A673 (cell line): ENCODE measurements at regions not wholly inside any gene's neighbourhood (a gene's known extent, or its start where the extent isn't known, plus 50 kb on each side); places are given as distances from the start of the nearest gene placed in this dataset.

ENCODE experiments used
- BruUV-seq: library from RNA; stranded (reverse); fragments of 400-500 nt; replicated peaks from 2 replicates; lab custom pipeline; 2021; lab: Mats Ljungman, UMichigan
- CTCF ChIA-PET: fragments of 300-600 bp; sonication (Branson Sonifier 250); formaldehyde crosslinking; loops from one replicate; lab custom pipeline; 2022; ENCODE audit warnings: antibody characterized with exemption; lab: Charles Lee
- POLR2A ChIA-PET: fragments of 300-600 bp; sonication (Branson Sonifier 250); formaldehyde crosslinking; loops from one replicate; lab custom pipeline; 2022; ENCODE audit warnings: antibody characterized with exemption; ENCODE audit not compliant: low non-redundant PET; lab: Charles Lee
- DNase-seq: peaks from one replicate; pipeline ENCODE4 v3.0.0-alpha.2; 2015; ENCODE audit warnings: low spot score
- H3K27ac ChIP-seq: fragments of 200-600 bp; sonication (generic); 2 replicates; pipeline ENCODE4 v1.5.1; 2016; ENCODE audit warnings: mixed run types, low read depth, mild to moderate bottlenecking, mixed read lengths, antibody characterized with exemption, low read length; ENCODE audit not compliant: poor library complexity, severe bottlenecking
- H3K27me3 ChIP-seq: fragments of 200-600 bp; sonication (generic); replicated peaks from 2 replicates; pipeline ENCODE4 v1.6.1; 2017; ENCODE audit warnings: mixed run types, low read depth, mild to moderate bottlenecking, mixed read lengths, antibody characterized with exemption, low read length; ENCODE audit not compliant: insufficient read depth, poor library complexity
- H3K36me3 ChIP-seq: fragments of 200-600 bp; sonication (generic); 2 replicates; pipeline ENCODE4 v1.6.1; 2016; ENCODE audit warnings: mixed run types, mild to moderate bottlenecking, mixed read lengths, antibody characterized with exemption, low read length; ENCODE audit not compliant: insufficient read depth, poor library complexity, severe bottlenecking
- H3K4me1 ChIP-seq: fragments of 200-600 bp; sonication (generic); 2 replicates; pipeline ENCODE4 v1.6.1; 2017; ENCODE audit warnings: mixed run types, mild to moderate bottlenecking, mixed read lengths, antibody characterized with exemption, low read length; ENCODE audit not compliant: insufficient read depth, poor library complexity, severe bottlenecking
- H3K4me3 ChIP-seq: fragments of 200-600 bp; sonication (generic); 2 replicates; pipeline ENCODE4 v1.5.1; 2016; ENCODE audit warnings: low read depth, mixed run types, mild to moderate bottlenecking, mixed read lengths, low read length; ENCODE audit not compliant: poor library complexity, severe bottlenecking
- H3K9me3 ChIP-seq: fragments of 200-600 bp; sonication (generic); 2 replicates; pipeline ENCODE4 v1.6.1; 2016; ENCODE audit warnings: mixed run types, low read depth, mild to moderate bottlenecking, mixed read lengths, antibody characterized with exemption, low read length; ENCODE audit not compliant: poor library complexity, severe bottlenecking
- CTCF ChIP-seq: fragments of 300-800, 200-600 bp; sonication (generic); conservative IDR thresholded peaks from 2 replicates; pipeline ENCODE4 v1.5.1; 2017; ENCODE audit warnings: low read depth, mild to moderate bottlenecking, antibody characterized with exemption, low read length, moderate library complexity, mixed read lengths
- EZH2 ChIP-seq: fragments of 200-600 bp; sonication (generic); IDR thresholded peaks from 2 replicates; pipeline ENCODE4 v1.6.1; 2017; ENCODE audit warnings: borderline replicate concordance, low read depth, mild to moderate bottlenecking, mixed read lengths, antibody characterized with exemption, low read length; ENCODE audit not compliant: poor library complexity, severe bottlenecking
- intact Hi-C: fragments of 100-400 bp; cut with micrococcal nuclease; formaldehyde crosslinking; loops from one replicate; pipeline ENCODE4 v1.10.0; 2022; ENCODE audit not compliant: unreplicated experiment

GRCh38 chr10:121217331-121217730 lies 366.2 kb downstream of the WDR11 start:
- POLR2A ChIA-PET, result no interaction called here
- H3K27ac ChIP-seq, result no peak overlapping the region
- TF ChIP-seq EZH2 (no peak), CTCF (no peak)

GRCh38 chr10:121221072-121221471 lies 369.9 kb downstream of the WDR11 start:
- H3K4me1 ChIP-seq, result no peaks in the 10 kb centered on the region
- BruUV-seq, result no TSS peak
- H3K9me3 ChIP-seq, result no peaks in the 10 kb centered on the region
- no peak overlapping the region for H3K27ac ChIP-seq
- no peaks in the 10 kb centered on the region for H3K36me3 ChIP-seq
- CTCF ChIA-PET, result no interaction called here
- no peak for DNase-seq
- H3K27me3 ChIP-seq, result peaks cover 47% of the 10 kb centered on the region
- intact Hi-C loops, result no loop called here
- POLR2A ChIA-PET, result no interaction called here
- no peak for TF ChIP-seq CTCF
- TF ChIP-seq EZH2, result no peak
- no peak overlapping the region for H3K4me3 ChIP-seq

More at GRCh38 chr10:121217331-121217730, 366.2 kb downstream of the WDR11 start:
- H3K27me3 ChIP-seq, result peaks cover 41% of the 10 kb centered on the region
- no peaks in the 10 kb centered on the region for H3K9me3 ChIP-seq
- intact Hi-C loops, result no loop called here
- no TSS peak for BruUV-seq
- no peak overlapping the region for H3K4me3 ChIP-seq
- no peak for DNase-seq
- no peaks in the 10 kb centered on the region for H3K36me3 ChIP-seq
- CTCF ChIA-PET, result no interaction called here
- H3K4me1 ChIP-seq, result no peaks in the 10 kb centered on the region

- Histone ChIP-seq H3K9me3 (no peaks in the 10 kb centered on the region), H3K27ac (no peak overlapping the region), H3K4me1 (no peaks in the 10 kb centered on the region), H3K4me3 (no peak overlapping the region), H3K27me3 (peaks cover 43% of the 10 kb centered on the region), H3K36me3 (no peaks in the 10 kb centered on the region)
- BruUV-seq, result no TSS peak
- intact Hi-C loops, result no loop called here
- no peak for DNase-seq
- ChIA-PET CTCF (no interaction called here), POLR2A (no interaction called here)
- TF ChIP-seq CTCF (no peak), EZH2 (no peak)
Measured at GRCh38 chr10:121221991-121222390, 370.8 kb downstream of the WDR11 start.
